Vagina (tissue), 2 donors: ENCODE measurements at regions not wholly inside any gene's neighbourhood (a gene's known extent, or its start where the extent isn't known, plus 50 kb on each side); places are given as distances from the start of the nearest gene placed in this dataset.

Experiments used
- CTCF ChIP-seq, 3 experiments: fragments of 450-650 bp in 2 of 3; fragments of 200-600 bp in 1 of 3; sonication (generic) in 1 of 3; IDR thresholded peaks; one replicate each; pipeline ENCODE4 v1.5.1; 2017 to 2019; ENCODE audit warnings: antibody characterized with exemption in 3 of 3, mild to moderate bottlenecking in 2 of 3, moderate library complexity in 2 of 3
- POLR2A ChIP-seq, 2 donors: fragments of 450-650 bp; IDR thresholded peaks; one replicate each; pipeline ENCODE4 v1.6.1; 2017; ENCODE audit warnings: antibody characterized with exemption in 2 of 2, mild to moderate bottlenecking in 2 of 2, moderate library complexity in 2 of 2

- TF ChIP-seq CTCF (IDR thresholded peaks at IDR 0.05) (no peak), POLR2A (IDR thresholded peaks at IDR 0.05) (no peak)
These were observed 118.0 kb upstream of the MYCN start for GRCh38 chr2:15822151-15823044.
